ENCODE measurements at regions not wholly inside any gene's neighbourhood (a gene's known extent, or its start where the extent isn't known, plus 50 kb on each side); places are given as distances from the start of the nearest gene placed in this dataset.

- TF ChIP-seq ZSCAN18 (tag by site-specific recombination; IDR thresholded peaks at IDR 0.05) (no peak), ZNF311 (tag by site-specific recombination; IDR thresholded peaks at IDR 0.05; ENCODE audit: borderline replicate concordance) (no peak), TCF7L2 (IDR thresholded peaks at IDR 0.05; ENCODE audit: borderline replicate concordance, low read depth, low read length) (no peak), HIC1 (tag by site-specific recombination; IDR thresholded peaks at IDR 0.05) (no peak)
- Histone ChIP-seq H3K4me3 (ENCODE audit: low read depth, low read length) (no peak overlapping the region), H3K9me3 (ENCODE audit: control insufficient read depth, insufficient read depth, low read depth, low read length) (no peaks in the 10 kb centered on the region), H3K27ac (ENCODE audit: extremely low read depth, low read depth, low read length) (no peak overlapping the region), H3K36me3 (ENCODE audit: control insufficient read depth in 2 of 2, insufficient read depth in 1 of 2, low read length in 2 of 2) (no peaks in the 10 kb centered on the region), H3K4me1 (ENCODE audit: control insufficient read depth, insufficient read depth, low read length) (no peaks in the 10 kb centered on the region)
- ChIA-PET CTCF (no interaction called here), POLR2A (no interaction called here)
These were observed 105.7 kb upstream of the ZPLD1 start for GRCh38 chr3:102329066-102329465.

GRCh38 chr3:102329561-102329960 is 105.3 kb upstream of the ZPLD1 start:
- Histone ChIP-seq H3K36me3 (ENCODE audit: control insufficient read depth in 2 of 2, insufficient read depth in 1 of 2, low read length in 2 of 2) (no peaks in the 10 kb centered on the region), H3K9me3 (ENCODE audit: control insufficient read depth, insufficient read depth, low read depth, low read length) (no peaks in the 10 kb centered on the region), H3K4me3 (ENCODE audit: low read depth, low read length) (no peak overlapping the region), H3K4me1 (ENCODE audit: control insufficient read depth, insufficient read depth, low read length) (no peaks in the 10 kb centered on the region), H3K27ac (ENCODE audit: extremely low read depth, low read depth, low read length) (no peak overlapping the region)
- CTCF ChIA-PET: no interaction called here
- POLR2A ChIA-PET: no interaction called here
- TF ChIP-seq ZNF473 (tag by site-specific recombination; IDR thresholded peaks at IDR 0.05) (no peak), ZBTB7A (tag by site-specific recombination; IDR thresholded peaks at IDR 0.05; ENCODE audit: low read depth) (no peak), ZNF302 (tag by site-specific recombination; IDR thresholded peaks at IDR 0.05; ENCODE audit: low read depth) (no peak), GLIS2 (tag by site-specific recombination; IDR thresholded peaks at IDR 0.05) (no peak), ZNF639 (tag by site-specific recombination; IDR thresholded peaks at IDR 0.05) (no peak)

GRCh38 chr3:102332205-102332604 is 102.6 kb upstream of the ZPLD1 start:
- H3K4me3 ChIP-seq (ENCODE audit: low read depth, low read length): no peak overlapping the region
- H3K4me1 ChIP-seq (ENCODE audit: control insufficient read depth, insufficient read depth, low read length): no peaks in the 10 kb centered on the region
- H3K9me3 ChIP-seq (ENCODE audit: control insufficient read depth, insufficient read depth, low read depth, low read length): no peaks in the 10 kb centered on the region
- CTCF ChIA-PET: interaction anchor here (0.6 to 1.4 kb wide), 2 partner anchors 102 to 441 kb away, joined by 3 read pairs; no protein-coding TSS in a partner anchor
- H3K27ac ChIP-seq (ENCODE audit: extremely low read depth, low read depth, low read length): no peak overlapping the region
- no peaks in the 10 kb centered on the region for H3K36me3 ChIP-seq (ENCODE audit: control insufficient read depth in 2 of 2, insufficient read depth in 1 of 2, low read length in 2 of 2)
- POLR2A ChIA-PET: no interaction called here
- no peak for TF ChIP-seq RBAK (tag by site-specific recombination; IDR thresholded peaks at IDR 0.05)
- TF ChIP-seq, protein P1, sequence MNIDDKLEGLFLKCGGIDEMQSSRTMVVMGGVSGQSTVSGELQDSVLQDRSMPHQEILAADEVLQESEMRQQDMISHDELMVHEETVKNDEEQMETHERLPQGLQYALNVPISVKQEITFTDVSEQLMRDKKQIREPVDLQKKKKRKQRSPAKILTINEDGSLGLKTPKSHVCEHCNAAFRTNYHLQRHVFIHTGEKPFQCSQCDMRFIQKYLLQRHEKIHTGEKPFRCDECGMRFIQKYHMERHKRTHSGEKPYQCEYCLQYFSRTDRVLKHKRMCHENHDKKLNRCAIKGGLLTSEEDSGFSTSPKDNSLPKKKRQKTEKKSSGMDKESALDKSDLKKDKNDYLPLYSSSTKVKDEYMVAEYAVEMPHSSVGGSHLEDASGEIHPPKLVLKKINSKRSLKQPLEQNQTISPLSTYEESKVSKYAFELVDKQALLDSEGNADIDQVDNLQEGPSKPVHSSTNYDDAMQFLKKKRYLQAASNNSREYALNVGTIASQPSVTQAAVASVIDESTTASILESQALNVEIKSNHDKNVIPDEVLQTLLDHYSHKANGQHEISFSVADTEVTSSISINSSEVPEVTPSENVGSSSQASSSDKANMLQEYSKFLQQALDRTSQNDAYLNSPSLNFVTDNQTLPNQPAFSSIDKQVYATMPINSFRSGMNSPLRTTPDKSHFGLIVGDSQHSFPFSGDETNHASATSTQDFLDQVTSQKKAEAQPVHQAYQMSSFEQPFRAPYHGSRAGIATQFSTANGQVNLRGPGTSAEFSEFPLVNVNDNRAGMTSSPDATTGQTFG (tag by site-specific recombination; IDR thresholded peaks at IDR 0.05; ENCODE audit: borderline replicate concordance): no peak
- TF ChIP-seq ZNF777 (tag by site-specific recombination; IDR thresholded peaks at IDR 0.05; ENCODE audit: borderline replicate concordance): no peak
- TF ChIP-seq, protein P2, sequence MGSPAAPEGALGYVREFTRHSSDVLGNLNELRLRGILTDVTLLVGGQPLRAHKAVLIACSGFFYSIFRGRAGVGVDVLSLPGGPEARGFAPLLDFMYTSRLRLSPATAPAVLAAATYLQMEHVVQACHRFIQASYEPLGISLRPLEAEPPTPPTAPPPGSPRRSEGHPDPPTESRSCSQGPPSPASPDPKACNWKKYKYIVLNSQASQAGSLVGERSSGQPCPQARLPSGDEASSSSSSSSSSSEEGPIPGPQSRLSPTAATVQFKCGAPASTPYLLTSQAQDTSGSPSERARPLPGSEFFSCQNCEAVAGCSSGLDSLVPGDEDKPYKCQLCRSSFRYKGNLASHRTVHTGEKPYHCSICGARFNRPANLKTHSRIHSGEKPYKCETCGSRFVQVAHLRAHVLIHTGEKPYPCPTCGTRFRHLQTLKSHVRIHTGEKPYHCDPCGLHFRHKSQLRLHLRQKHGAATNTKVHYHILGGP (tag by site-specific recombination; IDR thresholded peaks at IDR 0.05): no peak
- TF ChIP-seq, protein P3, sequence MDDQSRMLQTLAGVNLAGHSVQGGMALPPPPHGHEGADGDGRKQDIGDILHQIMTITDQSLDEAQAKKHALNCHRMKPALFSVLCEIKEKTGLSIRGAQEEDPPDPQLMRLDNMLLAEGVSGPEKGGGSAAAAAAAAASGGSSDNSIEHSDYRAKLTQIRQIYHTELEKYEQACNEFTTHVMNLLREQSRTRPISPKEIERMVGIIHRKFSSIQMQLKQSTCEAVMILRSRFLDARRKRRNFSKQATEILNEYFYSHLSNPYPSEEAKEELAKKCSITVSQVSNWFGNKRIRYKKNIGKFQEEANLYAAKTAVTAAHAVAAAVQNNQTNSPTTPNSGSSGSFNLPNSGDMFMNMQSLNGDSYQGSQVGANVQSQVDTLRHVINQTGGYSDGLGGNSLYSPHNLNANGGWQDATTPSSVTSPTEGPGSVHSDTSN (CRISPR knock-in tag; IDR thresholded peaks at IDR 0.05): no peak
- TF ChIP-seq SCRT2 (tag by site-specific recombination; IDR thresholded peaks at IDR 0.05): no peak
- TF ChIP-seq ZNF433 (tag by site-specific recombination; IDR thresholded peaks at IDR 0.05; ENCODE audit: low read depth): no peak
- TF ChIP-seq SETDB1 (IDR thresholded peaks at IDR 0.05; ENCODE audit: insufficient read length, low read length): no peak
- no peak for TF ChIP-seq HOXD13 (CRISPR knock-in tag; IDR thresholded peaks at IDR 0.05; ENCODE audit: borderline replicate concordance)
- TF ChIP-seq MEIS1 (CRISPR knock-in tag; IDR thresholded peaks at IDR 0.05; ENCODE audit: borderline replicate concordance): no peak
- TF ChIP-seq EGR2 (tag by site-specific recombination; IDR thresholded peaks at IDR 0.05; ENCODE audit: low read depth): no peak

Data from HEK293 (cell line).